HL-60 (cell line): ENCODE measurements at regions not wholly inside any gene's neighbourhood (a gene's known extent, or its start where the extent isn't known, plus 50 kb on each side); places are given as distances from the start of the nearest gene placed in this dataset.
"Not testable (repeated sequence)": the region's sequence is repeated elsewhere in the genome, so short reads cannot be mapped to it uniquely, and the experiment has no call there.

ENCODE experiments used
- GABPA ChIP-seq: IDR thresholded peaks from 2 replicates; pipeline ENCODE4 v1.6.1; 2012; ENCODE audit warnings: low read depth
- POLR2AphosphoS5 ChIP-seq: IDR thresholded peaks from 2 replicates; pipeline ENCODE4 v1.6.1; 2012; ENCODE audit warnings: low read depth
- SPI1 ChIP-seq: IDR thresholded peaks from 2 replicates; pipeline ENCODE4 v1.6.1; 2012; ENCODE audit warnings: low read depth, mild to moderate bottlenecking, borderline replicate concordance
- TF ChIP-seq, protein P1 (sequence below): IDR thresholded peaks from one replicate; pipeline ENCODE4 v1.5.1; 2011; ENCODE audit warnings: low read length, control low read depth, inconsistent platforms; ENCODE audit not compliant: insufficient read depth
- TF ChIP-seq, protein P2 (sequence below): IDR thresholded peaks from 2 replicates; pipeline ENCODE4 v1.6.1; 2012; ENCODE audit warnings: low read depth; ENCODE audit not compliant: insufficient replicate concordance

DNA sequence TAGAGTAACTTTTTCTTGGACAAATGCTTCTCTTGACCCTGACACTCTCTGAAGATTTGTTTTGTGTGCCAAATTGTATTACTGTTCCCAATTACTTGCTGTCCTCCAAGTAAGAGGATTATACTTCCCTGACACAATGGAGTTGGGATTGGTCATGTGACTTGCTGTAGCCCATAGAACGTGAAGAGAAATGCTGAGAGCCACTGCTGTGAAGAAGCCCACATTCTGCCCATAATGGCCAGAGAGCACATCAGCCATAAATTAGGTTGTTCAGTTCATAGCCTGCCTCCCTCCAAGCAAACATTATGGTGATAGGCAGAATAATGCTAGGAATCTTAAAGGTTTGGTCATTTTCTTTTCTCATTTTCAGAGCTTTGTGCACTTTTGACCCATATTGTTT, 198.9 kb downstream of the SPATA31A1 start:
- TF ChIP-seq, protein P1, sequence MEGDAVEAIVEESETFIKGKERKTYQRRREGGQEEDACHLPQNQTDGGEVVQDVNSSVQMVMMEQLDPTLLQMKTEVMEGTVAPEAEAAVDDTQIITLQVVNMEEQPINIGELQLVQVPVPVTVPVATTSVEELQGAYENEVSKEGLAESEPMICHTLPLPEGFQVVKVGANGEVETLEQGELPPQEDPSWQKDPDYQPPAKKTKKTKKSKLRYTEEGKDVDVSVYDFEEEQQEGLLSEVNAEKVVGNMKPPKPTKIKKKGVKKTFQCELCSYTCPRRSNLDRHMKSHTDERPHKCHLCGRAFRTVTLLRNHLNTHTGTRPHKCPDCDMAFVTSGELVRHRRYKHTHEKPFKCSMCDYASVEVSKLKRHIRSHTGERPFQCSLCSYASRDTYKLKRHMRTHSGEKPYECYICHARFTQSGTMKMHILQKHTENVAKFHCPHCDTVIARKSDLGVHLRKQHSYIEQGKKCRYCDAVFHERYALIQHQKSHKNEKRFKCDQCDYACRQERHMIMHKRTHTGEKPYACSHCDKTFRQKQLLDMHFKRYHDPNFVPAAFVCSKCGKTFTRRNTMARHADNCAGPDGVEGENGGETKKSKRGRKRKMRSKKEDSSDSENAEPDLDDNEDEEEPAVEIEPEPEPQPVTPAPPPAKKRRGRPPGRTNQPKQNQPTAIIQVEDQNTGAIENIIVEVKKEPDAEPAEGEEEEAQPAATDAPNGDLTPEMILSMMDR = not testable (repeated sequence)
- TF ChIP-seq, protein P2, sequence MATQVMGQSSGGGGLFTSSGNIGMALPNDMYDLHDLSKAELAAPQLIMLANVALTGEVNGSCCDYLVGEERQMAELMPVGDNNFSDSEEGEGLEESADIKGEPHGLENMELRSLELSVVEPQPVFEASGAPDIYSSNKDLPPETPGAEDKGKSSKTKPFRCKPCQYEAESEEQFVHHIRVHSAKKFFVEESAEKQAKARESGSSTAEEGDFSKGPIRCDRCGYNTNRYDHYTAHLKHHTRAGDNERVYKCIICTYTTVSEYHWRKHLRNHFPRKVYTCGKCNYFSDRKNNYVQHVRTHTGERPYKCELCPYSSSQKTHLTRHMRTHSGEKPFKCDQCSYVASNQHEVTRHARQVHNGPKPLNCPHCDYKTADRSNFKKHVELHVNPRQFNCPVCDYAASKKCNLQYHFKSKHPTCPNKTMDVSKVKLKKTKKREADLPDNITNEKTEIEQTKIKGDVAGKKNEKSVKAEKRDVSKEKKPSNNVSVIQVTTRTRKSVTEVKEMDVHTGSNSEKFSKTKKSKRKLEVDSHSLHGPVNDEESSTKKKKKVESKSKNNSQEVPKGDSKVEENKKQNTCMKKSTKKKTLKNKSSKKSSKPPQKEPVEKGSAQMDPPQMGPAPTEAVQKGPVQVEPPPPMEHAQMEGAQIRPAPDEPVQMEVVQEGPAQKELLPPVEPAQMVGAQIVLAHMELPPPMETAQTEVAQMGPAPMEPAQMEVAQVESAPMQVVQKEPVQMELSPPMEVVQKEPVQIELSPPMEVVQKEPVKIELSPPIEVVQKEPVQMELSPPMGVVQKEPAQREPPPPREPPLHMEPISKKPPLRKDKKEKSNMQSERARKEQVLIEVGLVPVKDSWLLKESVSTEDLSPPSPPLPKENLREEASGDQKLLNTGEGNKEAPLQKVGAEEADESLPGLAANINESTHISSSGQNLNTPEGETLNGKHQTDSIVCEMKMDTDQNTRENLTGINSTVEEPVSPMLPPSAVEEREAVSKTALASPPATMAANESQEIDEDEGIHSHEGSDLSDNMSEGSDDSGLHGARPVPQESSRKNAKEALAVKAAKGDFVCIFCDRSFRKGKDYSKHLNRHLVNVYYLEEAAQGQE = not testable (repeated sequence)
- not testable (repeated sequence) for TF ChIP-seq POLR2AphosphoS5, SPI1, GABPA
